SU-DHL-6 (cell line): ENCODE measurements at regions not wholly inside any gene's neighbourhood (a gene's known extent, or its start where the extent isn't known, plus 50 kb on each side); places are given as distances from the start of the nearest gene placed in this dataset.

Experiments used
- EZH2phosphoT487 ChIP-seq: fragments of 200-600 bp; sonication (generic), shearing (Covaris generic); conservative IDR thresholded peaks from 2 replicates; pipeline ENCODE4 v1.6.1; 2018; ENCODE audit warnings: mild to moderate bottlenecking, antibody characterized with exemption, low read length, moderate library complexity, mixed read lengths
- TF ChIP-seq, protein P1 (sequence below): fragments of 200-600 bp; sonication (generic); IDR thresholded peaks from one replicate; pipeline ENCODE4 v1.5.1; 2017; ENCODE audit warnings: antibody characterized with exemption, mild to moderate bottlenecking, low read length, moderate library complexity; ENCODE audit not compliant: insufficient read depth, poor library complexity, severe bottlenecking

DNA sequence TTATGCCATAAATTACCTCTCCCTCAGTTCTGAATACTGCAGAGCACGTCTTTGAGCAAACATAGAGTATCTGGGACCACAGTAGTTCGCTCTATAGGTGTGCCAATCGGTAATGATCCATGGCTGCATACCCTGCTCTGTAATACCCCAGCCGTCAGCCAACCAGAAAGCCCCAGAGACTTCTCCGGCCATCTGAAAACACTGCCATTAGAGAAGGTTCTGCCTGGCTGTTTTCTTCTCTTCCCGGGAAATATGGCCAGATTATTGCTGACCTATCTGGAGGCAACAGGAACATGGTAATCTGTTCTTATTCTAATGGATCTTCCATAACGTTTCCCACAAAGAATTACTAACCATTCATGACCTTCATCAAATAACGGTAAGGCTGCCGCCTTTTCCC, 139.9 kb downstream of the RPS12 start:
- TF ChIP-seq, protein P1, sequence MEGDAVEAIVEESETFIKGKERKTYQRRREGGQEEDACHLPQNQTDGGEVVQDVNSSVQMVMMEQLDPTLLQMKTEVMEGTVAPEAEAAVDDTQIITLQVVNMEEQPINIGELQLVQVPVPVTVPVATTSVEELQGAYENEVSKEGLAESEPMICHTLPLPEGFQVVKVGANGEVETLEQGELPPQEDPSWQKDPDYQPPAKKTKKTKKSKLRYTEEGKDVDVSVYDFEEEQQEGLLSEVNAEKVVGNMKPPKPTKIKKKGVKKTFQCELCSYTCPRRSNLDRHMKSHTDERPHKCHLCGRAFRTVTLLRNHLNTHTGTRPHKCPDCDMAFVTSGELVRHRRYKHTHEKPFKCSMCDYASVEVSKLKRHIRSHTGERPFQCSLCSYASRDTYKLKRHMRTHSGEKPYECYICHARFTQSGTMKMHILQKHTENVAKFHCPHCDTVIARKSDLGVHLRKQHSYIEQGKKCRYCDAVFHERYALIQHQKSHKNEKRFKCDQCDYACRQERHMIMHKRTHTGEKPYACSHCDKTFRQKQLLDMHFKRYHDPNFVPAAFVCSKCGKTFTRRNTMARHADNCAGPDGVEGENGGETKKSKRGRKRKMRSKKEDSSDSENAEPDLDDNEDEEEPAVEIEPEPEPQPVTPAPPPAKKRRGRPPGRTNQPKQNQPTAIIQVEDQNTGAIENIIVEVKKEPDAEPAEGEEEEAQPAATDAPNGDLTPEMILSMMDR: no peak
- no peak for TF ChIP-seq EZH2phosphoT487
